ENCODE measurements at regions not wholly inside any gene's neighbourhood (a gene's known extent, or its start where the extent isn't known, plus 50 kb on each side); places are given as distances from the start of the nearest gene placed in this dataset.
A peak's percentile ranks its signal among the peaks of the same experiment; 100 is the strongest.

DNA sequence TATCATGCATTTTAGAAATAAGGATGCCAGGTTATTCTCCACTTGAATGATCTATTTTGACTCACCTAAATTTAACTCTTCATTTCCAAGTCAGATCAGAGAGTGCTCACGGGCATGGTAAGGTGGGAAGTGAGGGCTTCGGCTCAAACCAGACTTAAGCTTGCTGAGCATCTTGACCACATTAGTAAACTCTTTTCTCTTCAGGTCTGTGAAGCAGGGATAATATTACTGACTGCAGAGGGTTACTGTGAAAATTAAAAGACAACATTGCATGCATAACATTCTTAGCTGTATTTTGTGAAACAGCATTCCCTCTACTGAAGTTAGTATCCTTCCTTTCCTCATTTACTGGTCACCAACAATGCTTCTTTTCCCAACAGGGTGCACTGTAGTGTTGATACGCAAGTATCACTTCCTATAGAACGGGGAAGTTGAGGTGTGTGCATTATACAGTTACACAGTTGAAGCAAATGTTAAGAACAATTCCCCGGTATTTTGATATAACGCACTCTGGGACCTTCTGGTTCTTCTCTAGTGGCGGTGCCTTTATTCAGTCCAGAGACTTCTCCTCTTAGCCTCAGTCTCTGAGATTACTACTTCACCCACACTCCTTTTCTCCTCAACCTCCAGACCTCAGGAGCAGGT, 74.1 kb upstream of the MNS1 start:
- DNase-seq = no peak
- no peaks in the 10 kb centered on the region for H3K4me1 ChIP-seq
- no peaks in the 10 kb centered on the region for H3K27me3 ChIP-seq
- 88 to 90% methylated on average over 7 of the region's 7 CpGs for WGBS, 2 donors
- intact Hi-C loops (cut with DNase I) = no loop called here
- H3K4me3 ChIP-seq = no peak overlapping the region
- no peak for TF ChIP-seq POLR2A (IDR thresholded peaks at IDR 0.05)
- TF ChIP-seq, protein P1, sequence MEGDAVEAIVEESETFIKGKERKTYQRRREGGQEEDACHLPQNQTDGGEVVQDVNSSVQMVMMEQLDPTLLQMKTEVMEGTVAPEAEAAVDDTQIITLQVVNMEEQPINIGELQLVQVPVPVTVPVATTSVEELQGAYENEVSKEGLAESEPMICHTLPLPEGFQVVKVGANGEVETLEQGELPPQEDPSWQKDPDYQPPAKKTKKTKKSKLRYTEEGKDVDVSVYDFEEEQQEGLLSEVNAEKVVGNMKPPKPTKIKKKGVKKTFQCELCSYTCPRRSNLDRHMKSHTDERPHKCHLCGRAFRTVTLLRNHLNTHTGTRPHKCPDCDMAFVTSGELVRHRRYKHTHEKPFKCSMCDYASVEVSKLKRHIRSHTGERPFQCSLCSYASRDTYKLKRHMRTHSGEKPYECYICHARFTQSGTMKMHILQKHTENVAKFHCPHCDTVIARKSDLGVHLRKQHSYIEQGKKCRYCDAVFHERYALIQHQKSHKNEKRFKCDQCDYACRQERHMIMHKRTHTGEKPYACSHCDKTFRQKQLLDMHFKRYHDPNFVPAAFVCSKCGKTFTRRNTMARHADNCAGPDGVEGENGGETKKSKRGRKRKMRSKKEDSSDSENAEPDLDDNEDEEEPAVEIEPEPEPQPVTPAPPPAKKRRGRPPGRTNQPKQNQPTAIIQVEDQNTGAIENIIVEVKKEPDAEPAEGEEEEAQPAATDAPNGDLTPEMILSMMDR (IDR thresholded peaks at IDR 0.05) = no peak
- H3K27ac ChIP-seq = no peak overlapping the region
- no peaks in the 10 kb centered on the region for H3K9me3 ChIP-seq
- no peak for ATAC-seq
- H3K36me3 ChIP-seq (replicated peaks in 1 of 2; ENCODE audit: insufficient read depth in 1 of 2, low read depth in 2 of 2) = no peaks in the 10 kb centered on the region

DNA sequence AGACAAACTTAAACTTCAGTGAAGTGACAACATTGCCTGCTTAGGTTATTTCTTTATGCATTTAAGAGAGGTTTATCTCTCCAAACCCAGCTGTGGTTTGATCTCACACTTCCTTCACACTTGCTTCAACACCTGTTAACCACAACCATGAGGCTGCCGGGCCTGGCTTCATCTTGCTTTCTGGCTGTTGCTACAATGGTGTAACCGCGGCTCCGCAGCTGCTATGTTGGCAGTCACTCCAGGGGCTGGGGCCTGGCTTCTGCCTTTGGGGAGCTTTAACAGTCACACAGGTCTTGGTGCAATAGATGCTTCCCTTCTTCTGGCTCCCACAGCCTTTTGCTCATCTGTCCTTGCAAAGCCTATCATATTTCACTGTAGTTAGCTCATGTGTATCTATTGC, 72.9 kb upstream of the MNS1 start:
- H3K9me3 ChIP-seq = no peaks in the 10 kb centered on the region
- ATAC-seq = no peak
- H3K27me3 ChIP-seq = no peaks in the 10 kb centered on the region
- intact Hi-C loops (cut with DNase I) = no loop called here
- H3K4me3 ChIP-seq = no peak overlapping the region
- TF ChIP-seq POLR2A (IDR thresholded peaks at IDR 0.05) = no peak
- TF ChIP-seq, protein P1 (IDR thresholded peaks at IDR 0.05) = no peak
- WGBS, 2 donors = 40 to 56% methylated on average over 4 of the region's 4 CpGs
- DNase-seq = peak in 3 of 4 donors; percentile 5 to 21 (median 21)
- H3K36me3 ChIP-seq (replicated peaks in 1 of 2; ENCODE audit: insufficient read depth in 1 of 2, low read depth in 2 of 2) = no peaks in the 10 kb centered on the region
- no peaks in the 10 kb centered on the region for H3K4me1 ChIP-seq
- H3K27ac ChIP-seq = no peak overlapping the region

DNA sequence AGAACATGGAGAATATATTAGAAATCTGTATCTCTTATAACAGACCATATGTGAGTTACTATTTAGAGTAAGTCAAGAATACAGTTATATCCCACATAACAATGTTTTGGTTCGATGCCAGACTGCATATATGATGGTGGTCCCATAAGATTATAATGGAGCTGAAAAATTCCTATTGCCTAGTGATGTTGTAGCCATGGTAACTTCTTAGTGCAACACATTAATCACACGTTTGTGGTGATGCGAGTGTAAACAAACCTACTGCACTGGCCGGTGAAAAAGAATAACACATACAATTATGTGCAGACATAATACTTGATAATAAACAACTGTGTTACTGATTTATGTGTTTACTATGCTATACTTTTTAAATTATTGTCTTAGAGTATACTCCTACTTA, 69.8 kb upstream of the MNS1 start:
- intact Hi-C loops (cut with DNase I) = no loop called here
- no peaks in the 10 kb centered on the region for H3K27me3 ChIP-seq
- TF ChIP-seq, protein P1 (IDR thresholded peaks at IDR 0.05) = no peak
- TF ChIP-seq POLR2A (IDR thresholded peaks at IDR 0.05) = no peak
- ATAC-seq = no peak
- no peaks in the 10 kb centered on the region for H3K36me3 ChIP-seq (replicated peaks in 1 of 2; ENCODE audit: insufficient read depth in 1 of 2, low read depth in 2 of 2)
- no peak for DNase-seq
- no peak overlapping the region for H3K27ac ChIP-seq
- no peak overlapping the region for H3K4me3 ChIP-seq
- H3K4me1 ChIP-seq = no peaks in the 10 kb centered on the region
- WGBS, 2 donors = 69 to 71% methylated on average over 4 of the region's 4 CpGs
- no peaks in the 10 kb centered on the region for H3K9me3 ChIP-seq

DNA sequence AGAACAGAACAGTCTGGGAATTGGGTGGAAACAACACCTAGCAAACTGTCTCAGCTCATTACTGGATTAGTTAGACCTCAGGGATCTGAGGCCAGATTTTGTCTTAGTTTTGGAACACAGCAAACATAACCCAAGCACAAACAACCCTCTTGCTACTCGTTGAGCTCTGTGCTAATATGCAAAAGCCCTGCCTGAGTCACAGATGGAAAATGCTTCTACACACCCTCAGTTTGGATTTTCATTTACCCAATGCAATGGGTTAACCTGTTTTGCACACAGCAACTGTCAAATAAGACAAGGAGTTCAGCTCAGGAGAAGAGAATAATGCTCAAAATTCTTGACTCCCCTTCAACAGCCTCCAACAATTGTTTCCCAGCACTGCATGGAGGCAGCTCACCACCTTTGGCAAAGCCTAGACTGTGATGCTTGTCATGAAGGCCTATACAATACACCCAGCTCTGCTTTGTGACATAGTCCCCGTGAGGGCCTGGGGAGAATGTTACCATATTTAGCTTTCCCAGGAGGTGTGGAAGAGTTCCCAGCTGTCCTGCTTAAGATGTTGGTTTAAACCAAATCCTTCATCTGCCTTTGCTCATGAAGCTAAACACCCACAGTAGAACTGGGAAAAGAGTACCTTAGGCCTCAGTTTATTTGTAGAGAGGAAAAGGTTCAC, 68.9 kb upstream of the MNS1 start:
- no peak for ATAC-seq
- Histone ChIP-seq H3K4me1 (no peaks in the 10 kb centered on the region), H3K36me3 (replicated peaks in 1 of 2; ENCODE audit: insufficient read depth in 1 of 2, low read depth in 2 of 2) (no peaks in the 10 kb centered on the region), H3K27ac (no peak overlapping the region), H3K27me3 (no peaks in the 10 kb centered on the region), H3K9me3 (no peaks in the 10 kb centered on the region), H3K4me3 (no peak overlapping the region)
- intact Hi-C loops (cut with DNase I) = no loop called here
- TF ChIP-seq POLR2A (IDR thresholded peaks at IDR 0.05) = no peak
- WGBS, 2 donors = 47 to 59% methylated on average over 2 of the region's 2 CpGs
- no peak for DNase-seq

DNA sequence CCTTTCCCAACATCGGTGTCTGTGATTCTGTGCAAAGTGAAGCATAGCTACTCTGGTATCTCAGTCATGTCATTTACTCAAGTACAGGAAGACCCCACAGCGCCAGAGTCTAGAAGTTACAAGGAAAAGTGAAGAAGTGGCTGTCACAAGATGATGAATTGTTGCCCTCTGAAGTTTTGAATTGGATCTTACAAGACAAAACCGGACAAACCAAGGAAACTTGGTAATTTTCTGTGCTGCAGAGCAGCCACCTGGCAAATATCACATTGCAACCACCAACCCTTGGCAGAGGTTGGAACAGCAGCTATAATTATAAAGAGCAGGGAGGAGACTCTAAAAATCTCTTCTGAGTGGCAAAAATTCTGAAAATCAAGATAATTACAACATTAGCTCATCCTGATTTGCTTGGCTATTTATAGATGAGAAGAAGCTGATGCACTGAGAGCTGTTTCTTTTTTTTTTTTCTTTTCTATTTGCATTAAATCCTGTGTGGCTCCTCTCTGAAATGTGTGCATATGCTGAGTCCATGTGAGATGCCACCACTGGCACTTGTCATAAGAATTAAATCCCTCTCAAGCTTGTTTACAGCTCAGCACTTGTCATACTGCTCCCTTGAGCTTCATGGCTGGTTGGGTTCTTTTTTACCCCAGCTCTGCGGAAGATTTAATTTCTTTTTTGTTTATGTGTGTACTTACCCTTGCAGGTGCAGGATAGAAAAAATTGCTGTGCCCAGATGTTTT, 68.0 kb upstream of the MNS1 start:
- H3K4me1 ChIP-seq = no peaks in the 10 kb centered on the region
- no peak for ATAC-seq
- no peak for DNase-seq

More for the DNA sequence above, 68.0 kb upstream of the MNS1 start:
- Histone ChIP-seq H3K27ac (no peak overlapping the region), H3K4me3 (no peak overlapping the region), H3K9me3 (no peaks in the 10 kb centered on the region), H3K27me3 (no peaks in the 10 kb centered on the region), H3K36me3 (replicated peaks in 1 of 2; ENCODE audit: insufficient read depth in 1 of 2, low read depth in 2 of 2) (no peaks in the 10 kb centered on the region)
- intact Hi-C loops (cut with DNase I) = no loop called here
- WGBS, 2 donors = 71 to 80% methylated on average over 4 of the region's 4 CpGs
- no peak for TF ChIP-seq POLR2A (IDR thresholded peaks at IDR 0.05)
- TF ChIP-seq, protein P1 (IDR thresholded peaks at IDR 0.05) = no peak

Measured in body of pancreas (tissue), 4 donors.